Stimulated activated naive B cell treated with anti-CD40 and anti-IgM and Interleukin-4, amounts not matched to agents 10 μg/mL and 1 μg/mL and 100 μg/mL, for 72 hours (primary cell): ENCODE measurements at regions not wholly inside any gene's neighbourhood (a gene's known extent, or its start where the extent isn't known, plus 50 kb on each side); places are given as distances from the start of the nearest gene placed in this dataset.
"Not testable (repeated sequence)": the region's sequence is repeated elsewhere in the genome, so short reads cannot be mapped to it uniquely, and the experiment has no call there.

Experiments used
- ATAC-seq, 2 donors: fragments of 150-1000 bp; cut with Tn5 transposase; replicated peaks; 2 replicates each; pipeline ENCODE4 v1.10.0; 2021; ENCODE audit warnings: moderate library complexity in 1 of 2
- DNase-seq: peaks from one replicate; pipeline ENCODE4 v3.0.0; 2021
- H3K27ac Mint-ChIP-seq: one replicate; pipeline ENCODE4 v1.8.0; 2022; ENCODE audit warnings: mild to moderate bottlenecking, mixed read lengths
- H3K27me3 Mint-ChIP-seq, 2 donors: one replicate each; pipeline ENCODE4 v1.8.0; 2022; ENCODE audit warnings: mixed read lengths in 2 of 2
- H3K36me3 Mint-ChIP-seq, 2 donors: one replicate each; pipeline ENCODE4 v1.8.0; 2022; ENCODE audit warnings: mixed read lengths in 2 of 2, mild to moderate bottlenecking in 1 of 2
- H3K4me1 Mint-ChIP-seq, 2 donors: one replicate each; pipeline ENCODE4 v1.8.0; 2022; ENCODE audit warnings: mixed read lengths in 2 of 2, mild to moderate bottlenecking in 1 of 2
- H3K4me3 Mint-ChIP-seq, 2 donors: one replicate each; pipeline ENCODE4 v1.8.0; 2022; ENCODE audit warnings: mild to moderate bottlenecking in 2 of 2, mixed read lengths in 2 of 2, moderate library complexity in 1 of 2
- H3K9me3 Mint-ChIP-seq, 2 donors: one replicate each; pipeline ENCODE4 v1.8.0; 2022; ENCODE audit warnings: mixed read lengths in 2 of 2, mild to moderate bottlenecking in 1 of 2

GRCh38 chr11:45423036-45423435 lies 136.9 kb upstream of the SYT13 start:
- Mint-ChIP-seq H3K4me3 (no peak overlapping the region), H3K9me3 (peaks cover 3 to 4% of the 10 kb centered on the region in 2 donors), H3K27ac (no peak overlapping the region), H3K36me3 (no peaks in the 10 kb centered on the region), H3K27me3 (peaks cover 38 to 39% of the 10 kb centered on the region in 2 donors), H3K4me1 (no peaks in the 10 kb centered on the region)
- no peak for ATAC-seq
- no peak for DNase-seq

- no peak overlapping the region for H3K27ac Mint-ChIP-seq
- peaks cover 3 to 4% of the 10 kb centered on the region in 2 donors for H3K9me3 Mint-ChIP-seq
- H3K4me3 Mint-ChIP-seq, result no peak overlapping the region
- H3K4me1 Mint-ChIP-seq, result no peaks in the 10 kb centered on the region
- H3K27me3 Mint-ChIP-seq, result peaks cover 36 to 39% of the 10 kb centered on the region in 2 donors
- no peaks in the 10 kb centered on the region for H3K36me3 Mint-ChIP-seq
- DNase-seq (no peak), ATAC-seq (no peak)
These were observed 127.9 kb upstream of the SYT13 start for GRCh38 chr11:45414088-45414487.

DNA sequence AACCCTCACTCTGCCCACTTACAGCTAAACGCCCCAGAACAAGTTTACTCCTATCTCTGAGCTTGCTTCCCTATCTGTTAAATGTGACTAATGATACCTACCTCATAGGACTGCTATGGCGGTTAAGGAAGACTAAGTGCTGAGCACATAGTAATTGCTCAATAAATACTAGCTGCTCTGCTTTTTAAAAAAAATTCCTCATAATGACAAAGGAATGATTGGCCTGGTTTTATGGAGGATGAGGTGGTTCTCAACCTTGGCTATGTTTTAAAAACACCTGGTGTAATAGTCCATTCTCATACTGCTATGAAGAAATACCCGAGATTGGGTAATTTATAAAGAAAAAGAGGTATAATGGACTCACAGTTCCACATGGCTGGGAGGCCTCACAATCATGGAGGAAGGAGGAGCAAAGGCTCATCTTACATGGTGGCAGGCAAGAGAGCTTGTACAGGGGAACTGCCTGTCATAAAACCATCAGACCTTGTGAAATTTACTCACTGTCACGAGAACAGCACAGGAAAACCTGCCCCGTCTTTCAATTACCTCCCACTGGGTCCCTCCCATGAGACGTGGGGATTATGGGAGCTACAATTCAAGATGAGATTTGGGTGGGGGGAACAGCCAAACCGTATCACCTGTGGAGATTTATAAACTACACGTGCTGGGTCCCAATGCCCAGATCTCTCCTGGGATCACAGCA lies 127.2 kb upstream of the SYT13 start:
- Mint-ChIP-seq H3K9me3 (peaks cover 0 to 2% of the 10 kb centered on the region in 2 donors), H3K4me1 (no peaks in the 10 kb centered on the region), H3K4me3 (no peak overlapping the region), H3K27me3 (peaks cover 40% of the 10 kb centered on the region in 2 donors), H3K36me3 (no peaks in the 10 kb centered on the region), H3K27ac (no peak overlapping the region)
- no peak for DNase-seq
- no peak for ATAC-seq

- DNase-seq (no peak), ATAC-seq (no peak)
- H3K4me3 Mint-ChIP-seq, result no peak overlapping the region
- peaks cover 46 to 48% of the 10 kb centered on the region in 2 donors for H3K27me3 Mint-ChIP-seq
- no peaks in the 10 kb centered on the region for H3K9me3 Mint-ChIP-seq
- no peaks in the 10 kb centered on the region for H3K4me1 Mint-ChIP-seq
- no peaks in the 10 kb centered on the region for H3K36me3 Mint-ChIP-seq
- no peak overlapping the region for H3K27ac Mint-ChIP-seq
These were observed 126.4 kb upstream of the SYT13 start for GRCh38 chr11:45412521-45412920.

- no peaks in the 10 kb centered on the region for H3K4me1 Mint-ChIP-seq
- DNase-seq, result no peak
- H3K27me3 Mint-ChIP-seq, result peaks cover 48 to 52% of the 10 kb centered on the region in 2 donors
- H3K36me3 Mint-ChIP-seq, result no peaks in the 10 kb centered on the region
- no peak overlapping the region for H3K4me3 Mint-ChIP-seq
- H3K27ac Mint-ChIP-seq, result no peak overlapping the region
- no peak for ATAC-seq
- H3K9me3 Mint-ChIP-seq, result no peaks in the 10 kb centered on the region
These were observed 125.9 kb upstream of the SYT13 start for GRCh38 chr11:45412051-45412471.

- Mint-ChIP-seq H3K4me3 (no peak overlapping the region), H3K4me1 (no peaks in the 10 kb centered on the region), H3K36me3 (no peaks in the 10 kb centered on the region), H3K9me3 (no peaks in the 10 kb centered on the region), H3K27me3 (peaks cover 48 to 52% of the 10 kb centered on the region in 2 donors), H3K27ac (no peak overlapping the region)
- DNase-seq (no peak), ATAC-seq (no peak)
These were observed 125.2 kb upstream of the SYT13 start for GRCh38 chr11:45411228-45411946.

DNA sequence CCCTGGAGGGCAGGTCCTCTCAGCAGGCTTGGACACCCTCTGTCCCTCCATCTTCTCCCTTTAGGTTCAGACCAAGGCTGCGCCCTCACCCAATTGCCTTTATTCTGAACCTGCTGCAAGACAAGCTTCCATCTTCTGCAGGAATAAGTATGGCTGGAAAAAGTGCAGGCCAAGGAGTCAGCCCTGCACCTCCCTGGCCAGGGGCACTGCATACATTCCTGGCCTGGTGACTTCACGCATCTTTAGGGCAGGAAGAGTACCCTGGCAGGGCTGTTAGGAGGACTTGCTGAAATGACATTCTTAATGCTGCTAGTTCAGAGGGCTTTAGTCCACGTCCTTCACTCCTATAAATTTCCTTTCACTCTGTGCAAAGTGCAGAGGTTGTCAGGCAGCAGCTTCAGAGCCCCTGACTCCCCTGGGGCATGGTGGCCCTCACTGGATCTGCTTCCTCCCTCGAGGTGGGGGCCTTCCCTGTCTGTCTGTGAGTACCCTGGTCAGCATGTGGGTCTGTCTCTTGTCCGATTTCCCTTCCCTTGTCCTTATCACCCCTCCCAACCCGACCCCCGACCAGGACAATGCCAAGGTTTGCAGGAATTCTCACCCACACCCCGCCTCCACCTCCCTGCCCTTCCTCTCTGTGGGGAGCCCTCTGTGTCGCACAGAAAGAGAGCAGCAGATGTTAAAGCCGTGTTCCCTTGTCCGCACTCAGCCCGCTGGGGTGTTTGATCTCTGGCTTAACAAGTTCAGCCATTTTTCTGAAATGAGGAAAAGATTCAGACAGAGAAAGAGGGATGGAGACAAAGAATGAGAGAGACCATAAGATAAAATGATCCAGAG lies 124.5 kb upstream of the SYT13 start:
- Mint-ChIP-seq H3K9me3 (no peaks in the 10 kb centered on the region), H3K4me1 (no peaks in the 10 kb centered on the region), H3K4me3 (no peak overlapping the region), H3K27me3 (peaks cover 48 to 52% of the 10 kb centered on the region in 2 donors), H3K36me3 (no peaks in the 10 kb centered on the region), H3K27ac (no peak overlapping the region)
- ATAC-seq (no peak), DNase-seq (no peak)

GRCh38 chr11:45409587-45409986 lies 123.4 kb upstream of the SYT13 start:
- Mint-ChIP-seq H3K4me3 (no peak overlapping the region), H3K27me3 (peaks cover 52 to 54% of the 10 kb centered on the region in 2 donors), H3K4me1 (no peaks in the 10 kb centered on the region), H3K27ac (no peak overlapping the region), H3K9me3 (no peaks in the 10 kb centered on the region), H3K36me3 (no peaks in the 10 kb centered on the region)
- DNase-seq (no peak), ATAC-seq (no peak)

GRCh38 chr11:45407226-45407625 lies 121.1 kb upstream of the SYT13 start:
- Mint-ChIP-seq H3K27me3 (peaks cover 47 to 50% of the 10 kb centered on the region in 2 donors), H3K9me3 (no peaks in the 10 kb centered on the region), H3K27ac (no peak overlapping the region), H3K4me1 (no peaks in the 10 kb centered on the region), H3K4me3 (no peak overlapping the region), H3K36me3 (no peaks in the 10 kb centered on the region)
- no peak for DNase-seq
- ATAC-seq, result no peak

DNA sequence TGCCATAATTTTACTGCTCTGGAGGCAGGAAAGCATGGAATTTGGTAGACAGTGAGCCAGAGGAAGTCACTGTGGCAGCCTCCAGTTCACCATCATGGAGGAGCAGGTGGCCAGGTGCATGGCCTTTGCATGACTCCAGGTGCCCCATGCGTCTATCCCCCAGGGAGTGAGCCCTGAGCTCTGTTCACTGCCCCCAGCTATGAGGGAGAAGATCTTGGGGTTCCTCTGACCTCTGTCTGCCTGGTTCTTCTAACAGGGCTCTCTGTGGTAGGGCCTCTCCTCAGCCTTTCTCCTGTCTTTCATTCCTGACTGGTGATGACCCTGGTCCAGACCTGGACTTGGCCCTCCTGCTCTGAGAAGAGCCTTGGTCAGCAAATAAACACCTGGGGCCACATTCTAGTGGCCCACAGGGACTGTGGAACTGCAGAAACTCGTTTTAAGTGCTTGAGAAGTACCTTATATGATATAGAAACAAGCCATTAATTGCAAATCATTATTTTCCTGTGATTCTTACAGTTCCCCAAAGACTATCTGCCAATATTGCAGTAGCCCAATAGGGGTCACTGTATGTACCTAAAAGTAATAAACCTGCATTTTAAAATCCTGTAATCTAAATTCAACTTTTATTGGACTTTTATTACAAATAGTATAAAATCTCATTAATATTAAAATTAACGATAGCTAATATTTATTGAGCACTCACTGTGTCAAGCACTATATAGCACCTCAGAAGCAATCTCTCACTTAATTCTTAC lies 120.0 kb upstream of the SYT13 start:
- Mint-ChIP-seq H3K27me3 (peaks cover 36 to 40% of the 10 kb centered on the region in 2 donors), H3K36me3 (no peaks in the 10 kb centered on the region), H3K4me3 (no peak overlapping the region)

DNA sequence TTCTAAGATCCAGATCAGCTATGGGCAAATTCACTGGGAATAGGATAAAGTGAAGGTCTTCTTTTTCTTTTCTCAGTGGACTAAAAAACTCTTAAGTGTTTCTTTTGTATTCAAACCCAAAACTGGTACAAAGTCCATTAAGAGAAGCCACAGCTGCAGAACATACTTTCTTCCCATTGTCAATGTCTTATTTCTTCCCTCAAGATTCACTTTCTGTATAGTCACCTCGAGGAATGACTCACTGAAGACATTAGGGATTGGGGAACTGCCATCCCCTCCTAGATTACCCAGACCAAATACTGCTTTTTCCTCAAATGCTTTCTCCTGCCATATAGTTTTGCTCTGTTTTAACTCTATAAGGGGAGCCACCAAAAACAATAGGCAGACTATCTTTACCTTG lies 117.4 kb upstream of the SYT13 start:
- not testable (repeated sequence) for H3K4me1 Mint-ChIP-seq, H3K27ac Mint-ChIP-seq, ATAC-seq, H3K4me3 Mint-ChIP-seq, DNase-seq, H3K9me3 Mint-ChIP-seq, H3K36me3 Mint-ChIP-seq
- H3K27me3 Mint-ChIP-seq, result peaks cover 25 to 32% of the 10 kb centered on the region in 2 donors

More for the DNA sequence above, 120.0 kb upstream of the SYT13 start:
- H3K9me3 Mint-ChIP-seq, result no peaks in the 10 kb centered on the region
- DNase-seq, result no peak
- no peak overlapping the region for H3K27ac Mint-ChIP-seq
- no peak for ATAC-seq
- H3K4me1 Mint-ChIP-seq, result no peaks in the 10 kb centered on the region

DNA sequence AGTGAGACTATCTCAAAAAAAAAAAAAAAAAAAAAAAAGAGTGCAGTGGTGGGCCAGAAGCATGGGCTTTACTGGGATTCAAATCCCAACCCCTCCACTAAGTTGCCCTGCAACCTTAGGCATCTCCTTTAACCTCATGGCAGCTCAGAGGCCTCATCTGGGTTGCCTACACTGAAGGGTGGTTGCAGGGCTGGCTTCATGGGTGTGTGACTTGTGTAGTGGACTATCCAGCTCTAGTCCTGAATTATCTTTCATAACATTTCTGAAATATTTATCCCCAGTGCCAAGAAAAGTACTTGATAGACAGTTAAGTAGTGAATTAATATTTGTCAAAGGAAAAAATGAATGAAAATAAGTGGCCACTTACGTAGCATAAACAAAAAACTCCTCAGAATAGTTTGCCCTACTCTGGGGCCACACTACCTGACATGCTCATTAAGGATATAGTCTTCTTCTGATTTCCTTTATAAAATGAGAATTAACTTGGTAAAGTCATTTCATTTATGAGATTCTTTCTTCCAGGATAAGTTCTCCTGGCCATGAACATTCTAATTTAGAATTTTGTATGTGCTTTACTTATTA lies 116.0 kb upstream of the SYT13 start:
- DNase-seq (no peak), ATAC-seq (no peak)
- no peak overlapping the region for H3K27ac Mint-ChIP-seq
- H3K36me3 Mint-ChIP-seq, result no peaks in the 10 kb centered on the region
- no peaks in the 10 kb centered on the region for H3K9me3 Mint-ChIP-seq
- H3K27me3 Mint-ChIP-seq, result peaks cover 16 to 22% of the 10 kb centered on the region in 2 donors
- no peak overlapping the region for H3K4me3 Mint-ChIP-seq
- peaks cover 0 to 1% of the 10 kb centered on the region in 2 donors for H3K4me1 Mint-ChIP-seq

- Mint-ChIP-seq H3K9me3 (no peaks in the 10 kb centered on the region), H3K4me3 (no peak overlapping the region), H3K27ac (no peak overlapping the region), H3K27me3 (peaks cover 16 to 22% of the 10 kb centered on the region in 2 donors), H3K4me1 (peaks cover 0 to 1% of the 10 kb centered on the region in 2 donors), H3K36me3 (no peaks in the 10 kb centered on the region)
- ATAC-seq, result no peak
- no peak for DNase-seq
These were observed 114.5 kb upstream of the SYT13 start for GRCh38 chr11:45400591-45400990.
